ENCODE measurements at regions not wholly inside any gene's neighbourhood (a gene's known extent, or its start where the extent isn't known, plus 50 kb on each side); places are given as distances from the start of the nearest gene placed in this dataset.

DNA sequence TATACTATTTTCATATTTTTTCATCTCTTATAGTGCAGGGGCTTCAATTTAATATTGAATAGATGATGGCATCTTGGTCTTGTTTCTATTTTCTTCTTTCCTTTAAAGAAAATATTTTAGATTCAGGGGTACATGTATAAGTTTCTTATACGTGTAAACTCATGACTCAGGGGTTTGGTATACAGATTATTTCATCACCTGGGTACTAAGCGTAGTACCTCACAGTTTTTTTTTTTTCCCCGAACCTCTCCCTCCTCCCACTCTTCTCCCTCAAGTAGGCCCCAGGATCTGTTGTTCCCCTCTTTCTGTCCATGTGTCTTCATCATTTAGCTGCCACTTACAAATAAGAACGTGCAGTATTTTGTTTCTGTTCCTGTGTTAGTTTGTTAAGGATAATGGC, 172.6 kb downstream of the TMTC3 start:
- TF ChIP-seq, protein P1, sequence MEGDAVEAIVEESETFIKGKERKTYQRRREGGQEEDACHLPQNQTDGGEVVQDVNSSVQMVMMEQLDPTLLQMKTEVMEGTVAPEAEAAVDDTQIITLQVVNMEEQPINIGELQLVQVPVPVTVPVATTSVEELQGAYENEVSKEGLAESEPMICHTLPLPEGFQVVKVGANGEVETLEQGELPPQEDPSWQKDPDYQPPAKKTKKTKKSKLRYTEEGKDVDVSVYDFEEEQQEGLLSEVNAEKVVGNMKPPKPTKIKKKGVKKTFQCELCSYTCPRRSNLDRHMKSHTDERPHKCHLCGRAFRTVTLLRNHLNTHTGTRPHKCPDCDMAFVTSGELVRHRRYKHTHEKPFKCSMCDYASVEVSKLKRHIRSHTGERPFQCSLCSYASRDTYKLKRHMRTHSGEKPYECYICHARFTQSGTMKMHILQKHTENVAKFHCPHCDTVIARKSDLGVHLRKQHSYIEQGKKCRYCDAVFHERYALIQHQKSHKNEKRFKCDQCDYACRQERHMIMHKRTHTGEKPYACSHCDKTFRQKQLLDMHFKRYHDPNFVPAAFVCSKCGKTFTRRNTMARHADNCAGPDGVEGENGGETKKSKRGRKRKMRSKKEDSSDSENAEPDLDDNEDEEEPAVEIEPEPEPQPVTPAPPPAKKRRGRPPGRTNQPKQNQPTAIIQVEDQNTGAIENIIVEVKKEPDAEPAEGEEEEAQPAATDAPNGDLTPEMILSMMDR (conservative IDR thresholded peaks at IDR 0.05 in 1 of 2, IDR thresholded peaks at IDR 0.05 in 1 of 2; ENCODE audit: extremely low read depth in 1 of 2, insufficient read depth in 1 of 2, low read depth in 1 of 2, low read length in 2 of 2), result no peak
- no peak for TF ChIP-seq EZH2 (IDR thresholded peaks at IDR 0.05; ENCODE audit: borderline replicate concordance, low read length)
